ENCODE measurements at regions not wholly inside any gene's neighbourhood (a gene's known extent, or its start where the extent isn't known, plus 50 kb on each side); places are given as distances from the start of the nearest gene placed in this dataset.

DNA sequence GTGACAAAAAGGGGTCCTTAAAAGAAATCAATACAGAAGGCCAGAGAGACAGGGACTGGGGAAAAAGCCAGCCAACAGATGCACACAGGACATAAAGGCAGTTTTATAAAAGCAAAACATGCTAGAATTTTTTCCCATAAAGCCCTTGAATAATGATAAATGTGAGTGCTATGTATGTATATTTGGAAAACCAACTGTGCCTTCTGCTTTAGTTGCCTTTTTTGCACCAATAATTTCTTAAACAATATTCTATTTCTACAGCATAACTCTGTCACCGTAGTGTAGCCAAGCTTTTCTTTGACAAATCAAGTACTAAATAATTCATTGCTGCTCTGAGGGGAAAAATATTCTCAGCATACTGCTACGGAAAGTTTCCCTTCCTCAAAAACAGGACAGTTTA lies 730.6 kb upstream of the NRSN1 start:
- no peaks in the 10 kb centered on the region for H3K36me3 ChIP-seq (ENCODE audit: control insufficient read depth in 1 of 2, insufficient read depth in 2 of 2, low read length in 1 of 2)
- ATAC-seq (ENCODE audit: low FRiP score) (no peak), DNase-seq (no peak)
- H3K4me3 ChIP-seq (ENCODE audit: low read length in 2 of 2): no peak overlapping the region
- intact Hi-C loops (cut with DNase I): no loop called here
- WGBS, 2 donors: 76 to 81% methylated on average over 2 of the region's 2 CpGs
- no peak overlapping the region for H3K27ac ChIP-seq (ENCODE audit: low read depth in 1 of 2, low read length in 2 of 2)
- H3K9me3 ChIP-seq (ENCODE audit: control insufficient read depth, low read length): no peaks in the 10 kb centered on the region
- no peaks in the 10 kb centered on the region for H3K4me1 ChIP-seq (ENCODE audit: control insufficient read depth in 1 of 2, insufficient read depth in 2 of 2, low read length in 2 of 2)
- H3K27me3 ChIP-seq (ENCODE audit: control insufficient read depth in 1 of 2, insufficient read depth in 2 of 2, low read length in 1 of 2): no peaks in the 10 kb centered on the region

DNA sequence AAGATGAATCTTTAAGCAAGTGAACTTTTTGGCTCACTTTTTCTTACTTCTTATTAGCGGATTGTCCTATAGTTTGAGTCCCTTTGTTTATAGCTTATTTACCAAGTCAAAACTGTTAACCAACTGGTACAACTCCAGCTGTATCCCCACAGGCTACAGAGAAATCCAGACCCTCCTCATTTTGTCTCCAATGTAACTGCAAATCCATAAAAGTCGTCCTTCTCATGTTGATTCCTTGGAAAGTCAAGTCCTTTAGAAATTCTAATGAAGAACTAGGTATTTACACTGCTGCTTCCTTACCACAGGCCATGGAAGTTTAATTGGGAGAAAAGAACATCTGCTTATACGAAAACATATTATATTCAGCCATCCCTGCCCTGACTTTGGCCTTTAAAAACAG lies 729.1 kb upstream of the NRSN1 start:
- Histone ChIP-seq H3K9me3 (ENCODE audit: control insufficient read depth, low read length) (no peaks in the 10 kb centered on the region), H3K36me3 (ENCODE audit: control insufficient read depth in 1 of 2, insufficient read depth in 2 of 2, low read length in 1 of 2) (no peaks in the 10 kb centered on the region), H3K4me1 (ENCODE audit: control insufficient read depth in 1 of 2, insufficient read depth in 2 of 2, low read length in 2 of 2) (no peaks in the 10 kb centered on the region), H3K27ac (ENCODE audit: low read depth in 1 of 2, low read length in 2 of 2) (no peak overlapping the region), H3K27me3 (ENCODE audit: control insufficient read depth in 1 of 2, insufficient read depth in 2 of 2, low read length in 1 of 2) (no peaks in the 10 kb centered on the region), H3K4me3 (ENCODE audit: low read length in 2 of 2) (no peak overlapping the region)
- WGBS, 2 donors: 85 to 86% methylated on average over 3 of the region's 3 CpGs
- intact Hi-C loops (cut with DNase I): no loop called here
- no peak for DNase-seq
- ATAC-seq (ENCODE audit: low FRiP score): no peak

DNA sequence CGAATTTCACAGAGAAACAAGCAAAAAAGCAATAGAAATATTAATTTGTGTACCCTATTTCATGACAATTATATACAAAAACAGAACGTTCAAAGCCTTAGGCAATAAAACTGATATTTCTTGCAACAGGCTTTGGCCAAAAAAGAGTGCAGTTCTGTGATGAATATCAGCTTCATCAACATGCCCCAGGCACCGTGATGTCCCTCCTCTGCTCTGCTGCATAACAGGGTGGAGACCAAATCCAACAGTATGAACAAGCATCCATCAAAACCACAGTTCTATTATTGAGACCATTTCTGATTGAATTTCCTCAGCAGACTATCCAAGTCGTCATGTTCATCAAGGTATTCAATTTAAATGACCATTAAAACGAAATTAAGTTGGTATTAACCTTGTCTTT lies 722.6 kb upstream of the NRSN1 start:
- Histone ChIP-seq H3K9me3 (ENCODE audit: control insufficient read depth, low read length) (no peaks in the 10 kb centered on the region), H3K27me3 (ENCODE audit: control insufficient read depth in 1 of 2, insufficient read depth in 2 of 2, low read length in 1 of 2) (no peaks in the 10 kb centered on the region), H3K36me3 (ENCODE audit: control insufficient read depth in 1 of 2, insufficient read depth in 2 of 2, low read length in 1 of 2) (no peaks in the 10 kb centered on the region), H3K4me3 (ENCODE audit: low read length in 2 of 2) (no peak overlapping the region), H3K27ac (ENCODE audit: low read depth in 1 of 2, low read length in 2 of 2) (no peak overlapping the region), H3K4me1 (ENCODE audit: control insufficient read depth in 1 of 2, insufficient read depth in 2 of 2, low read length in 2 of 2) (no peaks in the 10 kb centered on the region)
- intact Hi-C loops (cut with DNase I): no loop called here
- DNase-seq (no peak), ATAC-seq (ENCODE audit: low FRiP score) (no peak)
- 73 to 78% methylated on average over 5 of the region's 5 CpGs for WGBS, 2 donors

DNA sequence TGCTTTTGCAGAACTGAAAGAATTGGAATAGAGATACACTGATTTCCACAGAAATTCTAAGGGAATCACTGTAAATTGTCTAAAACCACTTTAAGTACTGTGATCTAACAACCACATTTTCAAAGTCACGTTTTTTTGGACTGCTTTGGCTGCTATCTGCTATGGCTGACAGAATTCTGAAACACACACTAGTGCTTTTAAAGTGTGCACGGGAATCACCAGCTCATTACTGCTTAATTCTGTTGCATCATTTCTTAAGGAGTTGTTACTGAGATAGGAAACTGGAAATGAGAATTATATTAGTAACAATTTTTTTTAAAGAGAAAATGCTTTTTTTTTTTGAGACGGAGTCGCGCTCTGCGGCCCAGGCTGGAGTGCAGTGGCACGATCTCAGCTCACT lies 716.5 kb upstream of the NRSN1 start:
- no peaks in the 10 kb centered on the region for H3K27me3 ChIP-seq (ENCODE audit: control insufficient read depth in 1 of 2, insufficient read depth in 2 of 2, low read length in 1 of 2)

DNA sequence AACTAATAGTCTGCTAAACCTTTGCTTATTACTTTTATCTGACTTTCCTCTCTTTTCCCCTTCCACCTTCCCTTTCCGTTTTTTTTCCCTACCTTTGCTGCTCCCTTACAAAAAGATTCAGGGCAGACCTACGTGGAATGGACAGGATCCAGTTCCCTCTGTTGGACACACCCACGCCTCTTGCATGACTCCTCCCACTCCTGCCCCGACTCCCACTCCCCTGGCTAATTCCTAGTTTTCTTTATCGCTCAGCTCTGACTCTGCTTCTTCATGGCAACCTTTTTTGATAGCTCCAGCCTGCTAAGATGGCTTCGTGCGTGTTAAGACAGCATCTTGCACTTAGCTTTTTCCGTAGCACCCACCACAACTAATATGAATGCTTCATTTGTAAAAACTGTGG lies 715.6 kb upstream of the NRSN1 start:
- intact Hi-C loops (cut with DNase I): no loop called here
- Histone ChIP-seq H3K27ac (ENCODE audit: low read depth in 1 of 2, low read length in 2 of 2) (no peak overlapping the region), H3K36me3 (ENCODE audit: control insufficient read depth in 1 of 2, insufficient read depth in 2 of 2, low read length in 1 of 2) (no peaks in the 10 kb centered on the region), H3K27me3 (ENCODE audit: control insufficient read depth in 1 of 2, insufficient read depth in 2 of 2, low read length in 1 of 2) (no peaks in the 10 kb centered on the region), H3K4me1 (ENCODE audit: control insufficient read depth in 1 of 2, insufficient read depth in 2 of 2, low read length in 2 of 2) (no peaks in the 10 kb centered on the region), H3K9me3 (ENCODE audit: control insufficient read depth, low read length) (no peaks in the 10 kb centered on the region), H3K4me3 (ENCODE audit: low read length in 2 of 2) (no peak overlapping the region)
- no peak for DNase-seq
- ATAC-seq (ENCODE audit: low FRiP score): no peak
- 90 to 95% methylated on average over 8 of the region's 8 CpGs for WGBS, 2 donors

More for the DNA sequence above, 716.5 kb upstream of the NRSN1 start:
- H3K27ac ChIP-seq (ENCODE audit: low read depth in 1 of 2, low read length in 2 of 2): no peak overlapping the region
- 73 to 75% methylated on average over 7 of the region's 7 CpGs for WGBS, 2 donors
- no peak for DNase-seq
- H3K4me3 ChIP-seq (ENCODE audit: low read length in 2 of 2): no peak overlapping the region
- intact Hi-C loops (cut with DNase I): no loop called here
- no peak for ATAC-seq (ENCODE audit: low FRiP score)
- H3K36me3 ChIP-seq (ENCODE audit: control insufficient read depth in 1 of 2, insufficient read depth in 2 of 2, low read length in 1 of 2): no peaks in the 10 kb centered on the region
- no peaks in the 10 kb centered on the region for H3K9me3 ChIP-seq (ENCODE audit: control insufficient read depth, low read length)
- H3K4me1 ChIP-seq (ENCODE audit: control insufficient read depth in 1 of 2, insufficient read depth in 2 of 2, low read length in 2 of 2): no peaks in the 10 kb centered on the region

DNA sequence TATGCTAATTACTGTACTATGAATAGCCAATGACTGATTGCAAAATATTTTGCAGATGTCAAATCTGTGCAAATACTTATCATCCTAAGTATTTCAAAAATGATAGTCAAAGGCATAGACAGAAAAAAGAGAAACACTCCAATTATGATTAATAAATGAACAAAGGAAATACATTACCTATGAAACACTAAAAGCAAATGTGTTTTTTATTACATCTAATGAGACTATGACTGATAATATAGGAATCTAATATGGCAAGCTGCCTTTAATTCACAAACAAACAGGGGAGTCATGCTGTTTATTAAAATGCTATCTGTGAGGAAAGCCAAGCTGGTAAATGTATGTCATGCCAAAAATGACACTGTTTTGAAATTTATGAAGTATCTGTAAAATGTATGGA lies 713.2 kb upstream of the NRSN1 start:
- no peaks in the 10 kb centered on the region for H3K27me3 ChIP-seq (ENCODE audit: control insufficient read depth in 1 of 2, insufficient read depth in 2 of 2, low read length in 1 of 2)
- DNase-seq (no peak), ATAC-seq (ENCODE audit: low FRiP score) (no peak)
- intact Hi-C loops (cut with DNase I): no loop called here
- no peak overlapping the region for H3K4me3 ChIP-seq (ENCODE audit: low read length in 2 of 2)
- H3K4me1 ChIP-seq (ENCODE audit: control insufficient read depth in 1 of 2, insufficient read depth in 2 of 2, low read length in 2 of 2): no peaks in the 10 kb centered on the region
- no peak overlapping the region for H3K27ac ChIP-seq (ENCODE audit: low read depth in 1 of 2, low read length in 2 of 2)
- no peaks in the 10 kb centered on the region for H3K36me3 ChIP-seq (ENCODE audit: control insufficient read depth in 1 of 2, insufficient read depth in 2 of 2, low read length in 1 of 2)
- H3K9me3 ChIP-seq (ENCODE audit: control insufficient read depth, low read length): no peaks in the 10 kb centered on the region

DNA sequence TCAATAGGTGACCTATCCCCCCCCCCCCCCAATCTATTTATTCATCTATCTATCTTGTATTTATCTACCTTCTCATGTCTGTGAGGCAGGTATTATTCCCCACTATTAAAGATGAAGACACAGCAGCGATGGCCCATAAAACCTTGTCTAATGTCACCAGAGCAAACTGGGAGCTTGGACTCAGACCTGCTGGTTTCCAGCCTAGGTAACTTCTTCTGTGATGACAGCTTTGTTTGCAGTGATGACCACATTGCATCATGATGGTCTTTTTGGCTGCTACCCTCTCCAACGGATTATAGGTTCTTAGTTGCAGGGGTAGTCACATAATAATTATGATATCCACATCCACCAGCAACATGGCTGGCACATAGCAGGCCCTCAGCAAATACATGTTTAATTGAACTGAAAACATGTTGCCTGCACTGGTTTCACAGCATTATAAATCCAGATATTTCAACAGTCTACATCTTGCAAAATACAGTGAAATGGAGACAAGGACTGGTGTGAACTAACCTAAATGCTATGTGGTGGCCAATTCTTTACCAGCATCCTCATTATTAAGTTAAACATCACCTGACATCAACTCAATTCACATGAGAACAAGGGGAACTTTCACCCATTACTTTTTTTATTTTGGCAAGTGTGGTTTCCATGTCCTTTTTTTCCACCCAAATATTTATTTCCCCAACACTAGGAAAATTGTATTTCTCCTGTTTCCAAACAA lies 712.5 kb upstream of the NRSN1 start:
- Histone ChIP-seq H3K36me3 (ENCODE audit: control insufficient read depth in 1 of 2, insufficient read depth in 2 of 2, low read length in 1 of 2) (no peaks in the 10 kb centered on the region), H3K4me3 (ENCODE audit: low read length in 2 of 2) (no peak overlapping the region), H3K4me1 (ENCODE audit: control insufficient read depth in 1 of 2, insufficient read depth in 2 of 2, low read length in 2 of 2) (no peaks in the 10 kb centered on the region), H3K27ac (ENCODE audit: low read depth in 1 of 2, low read length in 2 of 2) (no peak overlapping the region), H3K9me3 (ENCODE audit: control insufficient read depth, low read length) (peaks cover 1% of the 10 kb centered on the region), H3K27me3 (ENCODE audit: control insufficient read depth in 1 of 2, insufficient read depth in 2 of 2, low read length in 1 of 2) (no peaks in the 10 kb centered on the region)
- intact Hi-C loops (cut with DNase I): no loop called here
- ATAC-seq (ENCODE audit: low FRiP score): no peak
- 80 to 89% methylated on average over 2 of the region's 2 CpGs for WGBS, 2 donors
- DNase-seq: no peak

DNA sequence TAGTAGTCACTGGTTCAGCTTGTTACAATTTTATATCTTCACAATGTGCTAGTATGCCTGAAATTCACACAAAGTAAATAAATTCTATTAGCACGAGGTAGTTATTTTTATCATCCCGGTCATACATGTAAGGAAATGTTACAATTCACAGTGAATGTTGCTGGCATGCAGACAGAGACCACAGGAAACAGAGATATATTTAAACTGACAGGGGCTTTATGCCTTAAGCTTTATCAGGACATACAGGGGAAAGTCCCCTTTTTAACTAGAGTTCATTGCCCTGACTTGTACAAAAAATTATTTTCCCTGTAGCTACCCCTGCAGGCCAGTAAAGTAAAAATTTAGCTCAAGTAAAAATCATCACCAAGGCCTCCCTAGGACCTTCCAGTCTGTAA lies 712.0 kb upstream of the NRSN1 start:
- H3K9me3 ChIP-seq (ENCODE audit: control insufficient read depth, low read length): peaks cover 1% of the 10 kb centered on the region
- H3K27ac ChIP-seq (ENCODE audit: low read depth in 1 of 2, low read length in 2 of 2): no peak overlapping the region
- H3K4me1 ChIP-seq (ENCODE audit: control insufficient read depth in 1 of 2, insufficient read depth in 2 of 2, low read length in 2 of 2): no peaks in the 10 kb centered on the region
- intact Hi-C loops (cut with DNase I): no loop called here
- H3K36me3 ChIP-seq (ENCODE audit: control insufficient read depth in 1 of 2, insufficient read depth in 2 of 2, low read length in 1 of 2): no peaks in the 10 kb centered on the region
- DNase-seq (no peak), ATAC-seq (ENCODE audit: low FRiP score) (no peak)
- WGBS, 2 donors: 0% methylated on average over 2 of the region's 2 CpGs
- no peak overlapping the region for H3K4me3 ChIP-seq (ENCODE audit: low read length in 2 of 2)
- no peaks in the 10 kb centered on the region for H3K27me3 ChIP-seq (ENCODE audit: control insufficient read depth in 1 of 2, insufficient read depth in 2 of 2, low read length in 1 of 2)

DNA sequence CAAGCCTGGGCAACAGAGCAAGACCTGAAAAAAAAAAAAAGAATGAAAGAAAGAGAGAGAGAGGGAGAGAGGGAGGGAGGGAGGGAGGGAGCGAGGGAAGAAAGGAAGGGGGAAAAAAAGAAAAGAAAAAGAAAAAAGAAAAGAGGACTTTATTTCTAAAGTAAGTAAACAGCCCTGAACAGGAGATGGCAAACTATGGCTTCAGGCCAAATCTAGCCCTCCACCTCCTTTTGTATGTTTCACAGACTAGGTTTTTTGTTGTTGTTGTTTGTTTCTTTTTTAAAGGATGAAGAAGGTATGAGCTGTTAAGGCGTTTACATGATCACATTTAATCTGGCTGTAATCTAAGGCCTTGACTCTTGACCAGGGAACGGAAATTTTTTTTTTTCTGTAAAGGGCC lies 711.1 kb upstream of the NRSN1 start:
- H3K27ac ChIP-seq (ENCODE audit: low read depth in 1 of 2, low read length in 2 of 2): no peak overlapping the region
- 74 to 76% methylated on average over 3 of the region's 3 CpGs for WGBS, 2 donors

More for the DNA sequence above, 711.1 kb upstream of the NRSN1 start:
- ATAC-seq (ENCODE audit: low FRiP score): no peak
- no peak for DNase-seq
- H3K4me1 ChIP-seq (ENCODE audit: control insufficient read depth in 1 of 2, insufficient read depth in 2 of 2, low read length in 2 of 2): no peaks in the 10 kb centered on the region
- no peaks in the 10 kb centered on the region for H3K27me3 ChIP-seq (ENCODE audit: control insufficient read depth in 1 of 2, insufficient read depth in 2 of 2, low read length in 1 of 2)
- no peaks in the 10 kb centered on the region for H3K36me3 ChIP-seq (ENCODE audit: control insufficient read depth in 1 of 2, insufficient read depth in 2 of 2, low read length in 1 of 2)
- no peak overlapping the region for H3K4me3 ChIP-seq (ENCODE audit: low read length in 2 of 2)
- H3K9me3 ChIP-seq (ENCODE audit: control insufficient read depth, low read length): peaks cover 1% of the 10 kb centered on the region
- intact Hi-C loops (cut with DNase I): no loop called here
